Activated CD8-positive, alpha-beta memory T cell treated with anti-CD3 and anti-CD28 coated beads, Interleukin-2, amount 10 ng/mL, durations not matched to agents 7 days and 5 days (primary cell): ENCODE measurements at regions not wholly inside any gene's neighbourhood (a gene's known extent, or its start where the extent isn't known, plus 50 kb on each side); places are given as distances from the start of the nearest gene placed in this dataset.
"Not testable (repeated sequence)": the region's sequence is repeated elsewhere in the genome, so short reads cannot be mapped to it uniquely, and the experiment has no call there.

Experiments
- ATAC-seq: fragments of 150-1000 bp; cut with Tn5 transposase; one replicate; pipeline ENCODE4 v1.10.0; 2021; ENCODE audit warnings: moderate library complexity
- CTCF ChIA-PET: fragments of 350-600 bp; sonication (Branson Sonifier 250); formaldehyde crosslinking; loops from one replicate; lab custom pipeline; 2021; ENCODE audit warnings: antibody characterized with exemption; lab: Charles Lee
- DNase-seq: peaks from one replicate; pipeline ENCODE4 v3.0.0-alpha.2; 2020
- H3K27ac Mint-ChIP-seq: one replicate; pipeline ENCODE4 v1.8.0; 2021; ENCODE audit warnings: mild to moderate bottlenecking, mixed read lengths
- H3K27me3 Mint-ChIP-seq: one replicate; pipeline ENCODE4 v1.8.0; 2021; ENCODE audit warnings: mixed read lengths
- H3K36me3 Mint-ChIP-seq: one replicate; pipeline ENCODE4 v1.8.0; 2021; ENCODE audit warnings: mild to moderate bottlenecking, mixed read lengths
- H3K4me1 Mint-ChIP-seq: one replicate; pipeline ENCODE4 v1.8.0; 2021; ENCODE audit warnings: mixed read lengths
- H3K4me3 Mint-ChIP-seq: one replicate; pipeline ENCODE4 v1.8.0; 2021; ENCODE audit warnings: mild to moderate bottlenecking, moderate library complexity, mixed read lengths
- H3K9me3 Mint-ChIP-seq: one replicate; pipeline ENCODE4 v1.8.0; 2022; ENCODE audit warnings: low read depth, mixed read lengths

DNA sequence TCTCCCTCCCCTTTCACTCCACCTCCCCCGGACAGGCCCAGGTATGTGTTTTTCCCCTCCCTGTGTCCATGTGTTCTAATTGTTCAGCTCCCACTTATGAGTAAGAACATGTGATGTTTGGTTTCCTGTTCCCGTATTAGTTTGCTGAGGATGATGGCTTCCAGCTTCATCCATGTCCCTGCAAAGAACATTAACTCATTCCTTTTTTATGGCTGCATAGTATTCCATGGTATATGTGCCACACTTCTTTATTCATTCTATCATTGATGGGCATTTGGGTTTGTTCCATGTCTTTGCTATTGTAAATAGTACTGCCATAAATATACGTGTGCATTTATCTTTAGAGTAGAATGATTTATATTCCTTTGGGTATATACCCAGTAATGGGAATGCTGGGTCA, 306.0 kb upstream of the RASGEF1B start:
- H3K9me3 Mint-ChIP-seq, H3K27ac Mint-ChIP-seq, DNase-seq, CTCF ChIA-PET, H3K4me3 Mint-ChIP-seq, H3K36me3 Mint-ChIP-seq, ATAC-seq, H3K4me1 Mint-ChIP-seq, H3K27me3 Mint-ChIP-seq: not testable (repeated sequence)

- CTCF ChIA-PET = no interaction called here
- Mint-ChIP-seq H3K4me3 (no peak overlapping the region), H3K36me3 (no peaks in the 10 kb centered on the region), H3K27me3 (peaks cover 7% of the 10 kb centered on the region), H3K27ac (no peak overlapping the region), H3K9me3 (no peaks in the 10 kb centered on the region), H3K4me1 (no peaks in the 10 kb centered on the region)
- ATAC-seq (no peak), DNase-seq (no peak)
Observed at GRCh38 chr4:81776794-81777193, 305.1 kb upstream of the RASGEF1B start.

- CTCF ChIA-PET = no interaction called here
- ATAC-seq (no peak), DNase-seq (no peak)
- Mint-ChIP-seq H3K9me3 (no peaks in the 10 kb centered on the region), H3K27ac (no peak overlapping the region), H3K36me3 (peaks cover 2% of the 10 kb centered on the region), H3K27me3 (peaks cover 10% of the 10 kb centered on the region), H3K4me3 (no peak overlapping the region), H3K4me1 (no peaks in the 10 kb centered on the region)
Observed at GRCh38 chr4:81773557-81773956, 301.9 kb upstream of the RASGEF1B start.

GRCh38 chr4:81771721-81772120, 300.0 kb upstream of the RASGEF1B start:
- ATAC-seq (no peak), DNase-seq (no peak)
- peaks cover 2% of the 10 kb centered on the region for H3K36me3 Mint-ChIP-seq
- CTCF ChIA-PET = no interaction called here
- no peak overlapping the region for H3K4me3 Mint-ChIP-seq
- H3K4me1 Mint-ChIP-seq = no peaks in the 10 kb centered on the region
- H3K9me3 Mint-ChIP-seq = no peaks in the 10 kb centered on the region
- no peak overlapping the region for H3K27ac Mint-ChIP-seq
- H3K27me3 Mint-ChIP-seq = peaks cover 10% of the 10 kb centered on the region

- DNase-seq (no peak), ATAC-seq (no peak)
- H3K27me3 Mint-ChIP-seq = peaks cover 7% of the 10 kb centered on the region
- peaks cover 2% of the 10 kb centered on the region for H3K36me3 Mint-ChIP-seq
- CTCF ChIA-PET = no interaction called here
- no peak overlapping the region for H3K27ac Mint-ChIP-seq
- no peaks in the 10 kb centered on the region for H3K4me1 Mint-ChIP-seq
- H3K4me3 Mint-ChIP-seq = no peak overlapping the region
- H3K9me3 Mint-ChIP-seq = no peaks in the 10 kb centered on the region
Observed at GRCh38 chr4:81769244-81769643, 297.5 kb upstream of the RASGEF1B start.

- no peak for DNase-seq
- Mint-ChIP-seq H3K36me3 (no peaks in the 10 kb centered on the region), H3K4me1 (peaks cover 14% of the 10 kb centered on the region), H3K9me3 (no peaks in the 10 kb centered on the region), H3K4me3 (no peak overlapping the region), H3K27me3 (no peaks in the 10 kb centered on the region), H3K27ac (no peak overlapping the region)
- CTCF ChIA-PET = interaction anchor here (0.7 to 1.0 kb wide), 2 partner anchors 46 to 1298 kb away, joined by 3 to 4 read pairs; no protein-coding TSS in a partner anchor
- no peak for ATAC-seq
Observed at GRCh38 chr4:81758574-81759264, 287.0 kb upstream of the RASGEF1B start.

GRCh38 chr4:81757691-81758090, 286.0 kb upstream of the RASGEF1B start:
- CTCF ChIA-PET = interaction anchor here (0.7 kb wide), 1 partner anchor 1297 kb away, joined by 3 read pairs; no protein-coding TSS in a partner anchor
- Mint-ChIP-seq H3K9me3 (no peaks in the 10 kb centered on the region), H3K4me3 (no peak overlapping the region), H3K27me3 (no peaks in the 10 kb centered on the region), H3K27ac (no peak overlapping the region), H3K36me3 (no peaks in the 10 kb centered on the region), H3K4me1 (peaks cover 14% of the 10 kb centered on the region)
- no peak for ATAC-seq
- no peak for DNase-seq

DNA sequence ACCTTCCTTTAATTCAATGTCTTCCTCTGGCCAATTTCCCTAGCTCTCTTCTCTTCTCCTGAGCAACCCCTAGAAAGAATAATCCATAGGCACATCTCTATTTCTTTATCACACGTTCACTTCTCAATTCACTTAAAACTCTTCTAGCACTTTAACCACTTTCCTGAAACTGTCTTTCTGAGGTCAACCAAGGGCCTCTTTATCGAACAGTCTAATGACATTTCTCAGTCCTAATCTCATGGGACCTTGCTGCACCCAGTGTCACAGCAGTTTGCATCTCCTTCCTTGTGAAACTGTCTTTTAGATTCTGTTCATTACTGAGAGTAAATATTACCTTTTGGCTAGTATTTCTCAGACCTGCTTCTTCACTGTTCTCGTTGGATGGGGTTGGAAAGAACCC, 285.3 kb upstream of the RASGEF1B start:
- H3K27me3 Mint-ChIP-seq = no peaks in the 10 kb centered on the region
- no peak overlapping the region for H3K27ac Mint-ChIP-seq
- H3K4me1 Mint-ChIP-seq = peaks cover 14% of the 10 kb centered on the region

DNA sequence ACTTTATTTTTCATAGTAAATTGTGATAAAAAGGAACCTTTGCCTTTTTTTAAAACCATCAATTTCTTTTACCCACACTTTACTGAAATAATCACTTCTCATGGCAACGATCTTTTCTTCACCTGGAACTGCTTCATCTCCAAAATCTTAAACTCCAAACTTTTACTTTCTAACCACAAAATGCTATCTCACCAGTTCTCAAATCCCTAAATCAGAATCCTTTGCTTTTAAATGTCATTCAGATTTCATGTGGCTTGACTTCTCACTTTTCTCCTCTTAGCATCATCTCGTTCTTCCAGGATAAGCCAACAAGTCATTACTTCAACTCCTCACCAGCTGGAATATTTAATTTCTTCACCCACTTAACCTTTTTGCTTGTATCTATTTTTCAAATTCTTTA, 284.3 kb upstream of the RASGEF1B start:
- no peaks in the 10 kb centered on the region for H3K9me3 Mint-ChIP-seq
- CTCF ChIA-PET = no interaction called here
- H3K36me3 Mint-ChIP-seq = no peaks in the 10 kb centered on the region
- H3K27me3 Mint-ChIP-seq = no peaks in the 10 kb centered on the region
- H3K4me3 Mint-ChIP-seq = no peak overlapping the region
- H3K27ac Mint-ChIP-seq = no peak overlapping the region
- H3K4me1 Mint-ChIP-seq = peaks cover 14% of the 10 kb centered on the region
- ATAC-seq = no peak
- DNase-seq = no peak

More for the DNA sequence above, 285.3 kb upstream of the RASGEF1B start:
- ATAC-seq (peak; percentile 33), DNase-seq (no peak)
- Mint-ChIP-seq H3K36me3 (no peaks in the 10 kb centered on the region), H3K4me3 (no peak overlapping the region), H3K9me3 (no peaks in the 10 kb centered on the region)
- CTCF ChIA-PET = no interaction called here

GRCh38 chr4:81754169-81754568, 282.5 kb upstream of the RASGEF1B start:
- no peak for ATAC-seq
- H3K4me3 Mint-ChIP-seq = no peak overlapping the region
- no peaks in the 10 kb centered on the region for H3K36me3 Mint-ChIP-seq
- DNase-seq = no peak
- CTCF ChIA-PET = no interaction called here
- H3K27me3 Mint-ChIP-seq = no peaks in the 10 kb centered on the region
- no peaks in the 10 kb centered on the region for H3K9me3 Mint-ChIP-seq
- H3K4me1 Mint-ChIP-seq = peaks cover 14% of the 10 kb centered on the region
- no peak overlapping the region for H3K27ac Mint-ChIP-seq

GRCh38 chr4:81751531-81752289, 280.0 kb upstream of the RASGEF1B start:
- Mint-ChIP-seq H3K4me1 (peaks cover 10% of the 10 kb centered on the region), H3K27ac (no peak overlapping the region), H3K4me3 (no peak overlapping the region), H3K27me3 (no peaks in the 10 kb centered on the region), H3K36me3 (no peaks in the 10 kb centered on the region), H3K9me3 (no peaks in the 10 kb centered on the region)
- DNase-seq (no peak), ATAC-seq (no peak)
- CTCF ChIA-PET = no interaction called here

- peaks cover 3% of the 10 kb centered on the region for H3K4me1 Mint-ChIP-seq
- CTCF ChIA-PET = no interaction called here
Observed at GRCh38 chr4:81747242-81747930, 275.7 kb upstream of the RASGEF1B start.

DNA sequence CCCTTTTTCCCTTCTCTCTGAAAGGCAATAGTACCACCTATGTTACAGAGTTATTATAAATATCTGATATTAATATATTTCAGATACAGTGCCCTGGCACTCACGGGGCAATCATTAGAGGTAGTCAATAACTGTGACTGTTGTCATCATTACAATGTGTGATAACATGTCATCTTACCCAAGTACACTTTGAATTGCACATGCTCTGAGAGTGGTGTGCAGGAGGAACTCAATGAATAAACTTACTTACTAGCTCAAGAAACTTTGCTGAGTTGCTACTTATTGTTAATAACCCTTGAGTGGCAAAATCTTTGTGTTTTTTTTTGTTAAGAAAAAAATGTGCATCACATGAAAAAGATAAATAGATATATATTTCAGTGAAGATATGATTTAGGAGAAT, 275.1 kb upstream of the RASGEF1B start:
- ATAC-seq = no peak
- H3K9me3 Mint-ChIP-seq = no peaks in the 10 kb centered on the region
- no peak overlapping the region for H3K4me3 Mint-ChIP-seq
- peaks cover 3% of the 10 kb centered on the region for H3K4me1 Mint-ChIP-seq
- CTCF ChIA-PET = no interaction called here
- H3K36me3 Mint-ChIP-seq = no peaks in the 10 kb centered on the region
- no peak overlapping the region for H3K27ac Mint-ChIP-seq
- DNase-seq = no peak
- H3K27me3 Mint-ChIP-seq = no peaks in the 10 kb centered on the region

More at GRCh38 chr4:81747242-81747930, 275.7 kb upstream of the RASGEF1B start:
- no peaks in the 10 kb centered on the region for H3K27me3 Mint-ChIP-seq
- H3K36me3 Mint-ChIP-seq = no peaks in the 10 kb centered on the region
- DNase-seq (no peak), ATAC-seq (no peak)
- no peaks in the 10 kb centered on the region for H3K9me3 Mint-ChIP-seq
- H3K27ac Mint-ChIP-seq = no peak overlapping the region
- H3K4me3 Mint-ChIP-seq = no peak overlapping the region
